ENCODE measurements at regions not wholly inside any gene's neighbourhood (a gene's known extent, or its start where the extent isn't known, plus 50 kb on each side); places are given as distances from the start of the nearest gene placed in this dataset.
"Not testable (repeated sequence)": the region's sequence is repeated elsewhere in the genome, so short reads cannot be mapped to it uniquely, and the experiment has no call there.

DNA sequence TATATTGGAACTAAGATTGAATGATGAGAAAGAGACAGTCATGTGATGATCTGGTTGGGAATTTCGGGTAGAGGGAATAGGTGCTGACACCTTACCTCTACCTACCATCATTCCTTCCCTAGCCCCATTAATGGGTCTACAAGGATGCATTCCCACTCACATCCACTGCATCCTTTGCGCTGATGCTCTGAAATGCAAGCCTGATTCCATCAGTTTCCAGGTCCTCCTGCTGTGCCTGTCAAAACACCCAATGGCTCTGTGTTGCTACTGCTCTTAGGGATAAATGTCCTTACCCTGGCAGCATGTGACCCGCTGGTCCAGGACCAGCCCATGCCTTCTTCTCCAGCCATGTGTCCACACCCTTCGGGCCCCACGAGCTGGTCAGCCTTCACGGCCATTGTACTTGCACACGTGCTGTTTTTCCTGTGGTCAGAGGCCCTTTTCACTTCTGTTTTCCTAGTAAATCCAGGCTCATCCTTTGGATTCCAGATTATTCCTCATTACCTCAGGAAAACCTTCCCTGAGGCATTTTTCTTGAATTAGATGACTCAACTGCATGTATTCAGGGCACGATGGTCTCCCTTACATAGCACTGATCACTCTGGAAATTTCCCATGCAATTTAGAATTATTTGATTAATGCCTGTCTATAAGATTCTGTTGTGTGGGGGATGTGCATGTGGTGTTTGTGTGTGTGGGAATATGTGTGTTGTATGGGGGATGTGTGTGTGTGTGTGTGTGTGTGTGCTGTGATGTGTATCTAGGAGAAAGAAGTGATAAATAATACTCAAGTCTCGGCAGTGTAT lies 185.0 kb downstream of the DIRAS2 start:
- no peak for DNase-seq

DNA sequence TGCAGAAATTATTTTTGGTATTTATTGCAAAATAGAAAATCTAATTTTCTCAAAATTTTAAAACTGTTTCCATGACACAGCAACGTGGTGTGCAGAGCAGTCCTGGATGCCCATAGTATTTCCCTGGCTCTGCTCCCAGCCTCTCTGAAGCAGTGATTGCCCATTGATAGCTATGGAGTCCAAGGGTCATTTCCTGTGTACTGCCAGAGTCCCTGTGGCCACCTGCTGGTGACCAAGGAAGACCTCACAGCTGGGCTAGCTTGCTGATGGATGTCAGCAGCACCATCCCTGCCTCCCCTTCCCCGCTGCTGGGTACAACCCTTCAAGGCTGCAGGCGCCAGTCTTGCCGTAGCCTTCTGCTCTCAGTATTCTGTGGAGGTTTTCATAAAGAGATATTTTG lies 184.1 kb downstream of the DIRAS2 start:
- DNase-seq: no peak

DNA sequence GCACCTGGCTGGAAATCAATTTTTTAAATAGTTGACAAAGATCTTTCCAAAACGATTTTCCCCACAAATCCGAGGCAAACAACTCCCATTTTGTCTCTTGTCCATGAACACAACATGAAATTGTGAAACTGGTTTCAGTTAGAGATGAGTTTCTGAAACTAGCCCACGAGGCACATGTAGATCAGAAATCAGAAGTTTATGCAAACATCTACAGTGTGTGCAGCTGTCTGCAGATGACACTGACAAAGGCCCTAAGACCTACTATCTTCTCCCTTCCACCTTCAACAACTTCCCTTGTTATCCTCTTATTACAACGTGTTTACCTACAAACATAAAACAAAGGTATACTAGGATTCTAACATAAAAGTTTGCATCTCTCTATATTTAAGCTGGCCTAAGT lies 183.3 kb downstream of the DIRAS2 start:
- DNase-seq: no peak

DNA sequence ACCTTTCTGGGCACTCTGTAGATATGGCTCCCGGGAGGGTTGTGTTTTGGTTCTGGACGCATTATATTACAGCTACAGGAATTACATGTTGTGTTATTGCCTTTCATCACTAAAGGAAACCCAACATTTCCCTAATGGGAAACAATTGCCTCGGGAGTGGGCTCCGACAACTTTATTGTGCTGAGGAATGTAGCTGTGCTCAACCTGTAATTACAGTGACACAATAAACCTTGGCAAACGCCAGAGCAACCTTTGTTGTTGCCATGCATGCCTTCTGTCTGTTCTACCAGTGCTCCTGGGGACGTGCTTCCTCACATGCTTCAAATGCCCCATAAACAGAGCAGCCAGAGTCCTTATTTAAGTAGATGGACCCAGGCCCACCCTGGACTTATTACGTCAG lies 182.4 kb downstream of the DIRAS2 start:
- no peak for DNase-seq

DNA sequence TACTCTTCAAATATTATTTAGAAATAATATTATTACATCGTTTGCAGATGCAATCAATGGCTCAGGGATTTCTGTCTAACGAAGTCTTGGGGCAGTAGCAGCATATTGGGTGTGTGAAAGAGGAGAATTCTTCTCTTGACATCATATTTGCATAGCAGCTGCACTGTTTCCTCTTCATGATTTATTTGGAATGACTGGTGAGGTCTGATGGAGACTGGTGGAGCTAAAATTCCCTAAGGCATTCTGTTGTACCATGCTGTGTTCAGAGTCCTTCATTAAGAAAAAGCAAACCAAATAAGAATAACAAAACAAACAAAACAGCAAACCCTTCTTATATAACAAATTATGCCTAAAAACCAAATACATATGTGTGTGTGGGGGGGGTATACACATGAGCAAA lies 177.6 kb downstream of the DIRAS2 start:
- no peak for DNase-seq

DNA sequence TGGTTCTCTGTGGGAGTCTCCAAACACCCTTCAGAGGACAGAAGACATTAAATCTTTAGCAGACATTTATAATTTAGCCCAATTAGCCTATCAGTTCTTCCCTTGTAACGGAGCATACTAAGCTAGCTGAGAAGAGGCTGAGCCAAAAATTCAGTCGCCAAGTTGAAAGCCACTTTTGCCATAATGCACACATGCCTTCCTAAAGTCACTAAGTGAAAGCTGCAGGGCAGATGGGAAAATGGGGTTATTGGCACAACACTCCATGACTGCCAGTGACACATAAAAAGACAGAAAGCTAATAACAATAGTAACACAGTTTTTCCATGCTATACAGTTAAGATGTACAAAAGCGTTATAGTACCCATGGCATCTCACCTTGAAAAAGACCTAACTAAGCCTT lies 176.2 kb downstream of the DIRAS2 start:
- DNase-seq: no peak

DNA sequence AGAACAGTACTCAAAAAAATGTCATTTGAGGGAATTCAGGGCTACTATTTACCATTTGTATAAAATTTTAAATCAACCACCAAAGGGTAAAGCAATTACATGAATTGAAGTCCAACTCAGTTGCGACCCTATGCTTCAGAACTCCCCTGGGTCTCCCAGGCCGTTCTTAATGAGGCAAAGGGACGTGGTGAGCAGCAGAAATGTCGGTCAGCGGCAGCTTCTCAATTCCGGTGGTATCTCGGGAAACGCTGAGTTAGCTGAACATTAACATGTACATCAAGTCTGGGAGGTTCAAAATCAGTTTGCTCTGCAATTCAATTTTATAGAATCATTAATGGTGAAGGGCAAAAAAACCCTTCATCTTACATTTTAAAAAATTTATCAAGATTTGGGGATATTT lies 173.2 kb downstream of the DIRAS2 start:
- DNase-seq: no peak

DNA sequence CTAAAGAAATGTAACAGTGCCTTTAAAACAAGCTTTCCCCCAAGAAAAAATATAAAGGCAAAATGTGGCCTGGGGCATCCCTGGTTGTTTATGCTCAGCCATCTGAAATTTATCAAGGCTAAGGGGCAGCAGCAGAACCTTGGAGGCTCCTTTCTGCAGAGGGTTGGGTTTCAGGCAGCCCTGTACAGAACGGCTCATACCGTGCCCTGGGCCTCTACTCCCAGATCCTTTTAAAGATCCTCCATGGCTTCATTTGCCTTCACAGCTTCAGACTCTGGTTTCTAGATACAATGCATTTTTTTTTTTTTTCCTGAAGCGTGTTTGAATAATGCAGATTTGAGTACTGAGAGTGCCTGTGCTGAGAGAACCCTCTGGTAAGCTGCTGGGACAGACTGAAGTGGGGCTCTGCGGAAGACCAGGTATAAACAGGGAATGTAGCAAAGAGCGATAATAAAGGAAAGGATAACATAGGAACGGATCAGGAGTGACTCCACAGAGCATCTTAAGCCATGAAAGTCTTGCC lies 172.7 kb downstream of the DIRAS2 start:
- no peak for DNase-seq

DNA sequence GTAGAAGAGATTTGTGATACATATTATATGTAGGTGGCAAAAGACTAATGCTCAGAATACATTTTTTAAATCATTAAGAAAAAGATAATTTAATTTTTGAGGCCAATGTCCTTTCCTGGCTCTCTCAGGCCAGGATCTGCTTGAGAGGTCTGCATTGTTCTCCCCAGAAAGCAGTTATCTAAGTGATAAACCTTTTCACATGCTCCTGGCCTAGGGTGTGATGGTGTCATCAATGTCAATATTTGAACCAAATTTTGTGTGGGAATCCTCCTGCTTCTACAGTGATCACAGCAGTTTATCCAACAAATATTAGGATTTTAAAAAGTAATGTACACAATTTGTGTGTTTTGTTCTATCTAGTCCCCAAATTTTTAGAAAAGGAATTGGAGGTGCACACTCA lies 166.6 kb downstream of the DIRAS2 start:
- no peak for DNase-seq

DNA sequence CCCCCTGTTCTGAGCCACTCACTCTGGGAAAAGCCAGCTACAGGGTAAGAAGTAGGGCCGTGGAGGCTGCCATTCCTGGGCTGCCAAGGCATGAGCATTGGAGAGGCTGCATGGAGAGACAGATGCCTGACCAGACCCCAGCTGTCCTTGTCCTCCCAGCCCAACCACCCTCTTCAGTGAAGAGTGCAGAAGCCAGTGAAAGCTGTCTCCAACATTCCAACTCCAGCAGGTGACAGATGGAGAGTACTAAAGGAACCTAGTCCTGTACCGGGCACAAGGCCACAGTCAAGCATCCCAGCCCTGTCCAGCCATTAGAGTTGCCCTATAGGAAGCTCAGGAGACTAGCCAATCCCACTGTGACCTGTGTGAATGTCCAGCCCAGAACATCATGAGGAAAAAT lies 165.1 kb downstream of the DIRAS2 start:
- DNase-seq: no peak

DNA sequence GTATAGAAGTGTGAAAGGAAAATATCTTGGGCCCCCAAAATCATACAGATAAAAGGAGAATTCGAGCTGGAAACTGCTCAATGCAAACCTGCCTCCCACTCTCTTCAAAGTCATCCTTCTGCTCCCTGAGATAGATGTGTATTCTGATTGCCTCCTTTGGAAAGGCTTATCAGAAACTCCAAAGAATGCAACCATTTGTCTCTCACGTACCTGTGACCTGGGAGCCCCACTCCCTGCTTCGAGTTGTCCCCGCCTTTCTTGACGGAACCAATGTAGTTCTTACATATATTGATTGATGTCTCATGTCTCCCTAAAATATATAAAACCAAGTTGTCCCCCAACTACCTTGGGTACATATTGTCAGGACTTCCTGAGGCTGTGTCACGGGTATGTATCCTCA lies 163.8 kb downstream of the DIRAS2 start:
- no peak for DNase-seq

DNA sequence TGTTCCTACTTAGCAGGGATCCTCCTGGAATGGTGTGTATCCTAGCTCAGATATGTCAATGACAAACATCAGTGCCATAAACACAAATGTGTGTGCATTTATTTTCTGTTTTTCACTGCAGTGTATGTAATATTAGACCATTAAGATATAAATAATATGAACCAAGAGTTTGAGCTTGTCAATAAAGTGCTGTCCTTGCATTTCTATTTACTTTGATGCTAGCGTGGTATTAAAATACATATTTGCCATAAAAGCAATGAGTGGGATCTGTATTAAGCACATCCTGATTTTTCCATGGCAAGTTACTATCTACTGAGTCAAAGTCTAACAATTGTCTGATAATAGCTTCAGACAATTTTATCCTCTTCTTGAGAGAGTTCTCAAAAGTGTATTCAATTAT lies 157.6 kb downstream of the DIRAS2 start:
- DNase-seq: no peak

DNA sequence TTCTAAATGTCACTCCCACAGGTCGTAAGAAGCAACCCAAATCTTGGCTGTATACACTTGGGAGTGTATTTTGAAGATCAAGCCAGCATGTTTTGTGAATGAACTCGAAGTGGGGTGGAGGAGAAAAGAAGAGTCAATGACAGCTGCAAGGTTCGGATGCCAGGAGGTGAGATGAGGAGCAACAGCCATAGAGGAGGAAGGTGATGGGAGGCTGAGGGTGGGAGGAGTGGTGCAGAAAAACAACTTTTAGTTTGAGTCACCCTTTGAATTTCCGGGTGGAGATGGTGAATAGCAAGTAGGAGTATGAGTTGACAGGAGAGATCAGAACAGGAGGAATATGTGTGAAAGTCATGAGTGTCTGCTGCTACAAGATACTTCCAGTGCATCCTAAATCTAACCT lies 153.6 kb downstream of the DIRAS2 start:
- no peak for DNase-seq

DNA sequence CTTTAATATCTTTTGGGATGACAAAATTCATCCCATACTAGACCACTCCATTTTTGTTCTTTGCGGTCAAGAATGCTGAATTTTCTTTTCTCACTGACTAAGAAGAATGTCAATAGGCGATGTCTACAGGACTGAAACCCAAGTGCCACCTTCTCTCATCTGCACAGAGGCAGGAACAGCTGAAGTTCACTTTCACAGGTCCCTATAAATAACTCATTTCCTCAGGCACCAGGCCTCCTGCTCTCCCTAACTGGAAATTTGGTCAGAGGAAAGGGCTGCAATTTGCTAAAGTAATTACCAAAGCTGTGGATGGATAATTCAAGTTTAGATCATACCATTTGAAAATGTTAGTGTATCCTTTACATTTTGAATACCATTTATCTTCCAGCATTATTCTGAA lies 142.9 kb downstream of the DIRAS2 start:
- no peak for DNase-seq

DNA sequence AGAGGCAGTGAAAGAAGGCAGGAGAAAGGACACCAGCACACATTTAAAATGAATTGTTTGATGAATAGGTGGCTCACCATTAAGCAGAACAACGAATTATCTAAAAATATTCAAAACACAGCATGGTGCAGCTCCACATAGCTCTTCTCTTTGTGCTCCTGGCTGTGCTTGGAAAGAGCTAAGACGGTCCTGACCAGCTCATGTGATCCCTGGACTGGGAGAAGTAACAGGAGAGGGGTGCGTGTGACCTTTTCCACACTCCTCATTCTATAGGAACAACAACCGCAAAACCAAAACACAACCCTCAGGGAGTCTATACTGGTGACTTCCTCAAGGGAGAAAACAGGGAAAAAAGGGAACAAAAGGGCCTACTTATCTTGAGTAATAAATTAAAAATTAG lies 140.5 kb downstream of the DIRAS2 start:
- no peak for DNase-seq

DNA sequence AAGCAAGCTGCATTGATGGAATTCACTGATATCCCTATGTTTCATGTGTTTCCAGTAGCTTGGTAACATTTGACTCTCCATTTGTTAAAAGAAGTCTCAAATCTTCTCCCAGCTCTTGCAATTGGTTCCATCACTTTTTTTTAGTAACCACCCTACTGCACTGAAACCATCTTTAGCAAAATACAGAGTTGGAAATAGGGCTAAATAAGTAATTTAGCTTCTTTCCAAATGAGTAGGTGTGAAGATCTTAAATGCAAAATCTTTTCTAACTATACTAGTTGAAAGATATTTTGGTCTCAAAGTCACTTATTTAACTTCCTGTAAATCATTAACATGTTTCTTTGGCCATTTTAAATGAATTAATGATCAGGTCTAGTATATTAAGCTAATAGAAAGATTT lies 138.1 kb downstream of the DIRAS2 start:
- no peak for DNase-seq

DNA sequence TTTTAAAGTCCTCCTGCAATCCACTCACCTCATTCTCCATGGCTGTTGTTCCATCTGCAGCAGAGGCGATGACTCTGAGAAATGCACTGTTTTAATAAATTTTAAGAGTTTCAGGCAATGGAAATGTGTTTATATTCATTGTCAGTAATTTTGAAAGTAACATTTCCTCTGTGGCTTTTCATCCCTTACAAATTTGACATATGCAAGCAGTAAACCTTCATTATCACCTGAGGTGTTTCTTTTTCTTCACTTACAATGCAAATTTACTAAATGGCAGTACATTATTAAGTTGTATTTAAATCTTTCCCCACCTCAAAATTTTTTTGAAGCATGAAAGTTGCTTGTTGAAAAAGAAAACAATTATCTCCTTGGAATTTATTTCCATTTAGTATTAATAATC lies 136.9 kb downstream of the DIRAS2 start:
- DNase-seq: no peak

DNA sequence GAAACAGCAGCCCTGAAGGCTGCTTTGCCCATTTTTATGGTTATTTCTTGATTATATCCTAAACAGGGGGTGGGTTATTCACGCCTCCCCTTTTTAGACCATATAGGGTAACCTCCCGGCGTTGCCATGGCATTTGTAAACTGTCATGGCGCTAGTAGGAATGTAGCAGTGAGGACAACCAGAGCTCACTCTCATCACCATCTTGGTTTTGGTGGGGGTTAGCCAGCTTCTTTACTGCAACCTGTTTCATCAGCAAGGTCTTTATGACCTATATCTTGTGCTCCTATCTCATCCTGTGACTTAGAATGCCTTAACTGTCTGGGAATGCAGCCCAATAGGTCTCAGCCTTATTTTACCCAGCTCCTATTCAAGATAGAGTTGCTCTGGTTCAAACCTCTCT lies 136.2 kb downstream of the DIRAS2 start:
- not testable (repeated sequence) for DNase-seq

DNA sequence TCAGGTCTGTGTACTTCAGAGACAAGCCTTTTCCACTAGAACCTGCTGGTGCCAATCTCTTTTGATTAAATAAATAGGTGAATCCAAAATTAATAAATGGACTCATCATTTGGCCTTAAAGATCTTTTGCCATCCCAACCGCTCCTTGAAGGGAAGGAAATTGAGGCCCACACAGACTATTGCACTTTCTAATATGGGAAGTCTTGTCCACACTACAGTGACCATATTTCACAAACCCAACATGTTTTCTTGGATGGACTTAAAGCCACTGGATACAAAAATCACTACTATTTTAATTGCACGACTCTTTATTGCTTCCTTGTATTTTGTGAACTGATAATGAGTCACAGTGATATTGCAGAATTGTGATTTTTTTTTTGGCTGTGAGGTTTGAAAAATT lies 135.0 kb downstream of the DIRAS2 start:
- DNase-seq: no peak

DNA sequence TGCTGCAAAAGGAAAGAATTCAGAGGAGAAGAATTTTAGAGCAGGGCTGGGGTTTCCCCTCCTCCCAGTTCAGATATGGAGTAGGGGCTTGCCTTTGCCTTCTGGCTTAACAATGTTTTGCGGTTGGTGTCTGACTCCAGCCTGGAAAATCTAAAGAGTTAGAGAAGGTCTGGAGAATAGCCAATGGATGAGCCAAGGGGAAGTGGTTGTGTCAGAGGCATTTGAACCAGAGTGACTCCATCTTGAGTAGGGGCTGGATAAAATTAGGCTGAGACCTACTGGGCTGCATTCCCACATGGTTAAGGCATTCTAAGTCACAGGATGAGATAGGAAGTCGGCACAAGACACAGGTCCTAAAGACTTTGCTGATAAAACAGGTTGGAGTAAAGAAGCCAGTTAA lies 133.7 kb downstream of the DIRAS2 start:
- no peak for DNase-seq

DNA sequence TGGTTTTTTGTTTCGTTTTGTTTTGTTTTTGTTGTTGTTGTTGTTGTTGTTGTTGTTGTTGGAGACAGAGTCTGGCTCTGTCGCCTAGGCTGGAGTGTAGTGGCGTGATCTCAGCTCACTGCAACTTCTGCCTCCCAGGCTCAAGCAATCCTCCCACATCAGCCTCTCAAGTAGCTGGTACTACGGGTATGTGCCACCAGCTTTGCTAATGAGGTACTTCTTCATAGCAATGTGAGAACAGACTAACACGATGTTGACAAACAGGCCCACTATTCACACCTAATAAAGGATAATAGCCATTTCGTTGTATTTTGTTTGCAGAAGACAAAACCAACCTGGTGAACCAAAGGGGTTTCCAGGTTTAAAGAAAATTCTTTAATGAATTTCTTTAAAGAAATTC lies 130.9 kb downstream of the DIRAS2 start:
- DNase-seq: no peak

DNA sequence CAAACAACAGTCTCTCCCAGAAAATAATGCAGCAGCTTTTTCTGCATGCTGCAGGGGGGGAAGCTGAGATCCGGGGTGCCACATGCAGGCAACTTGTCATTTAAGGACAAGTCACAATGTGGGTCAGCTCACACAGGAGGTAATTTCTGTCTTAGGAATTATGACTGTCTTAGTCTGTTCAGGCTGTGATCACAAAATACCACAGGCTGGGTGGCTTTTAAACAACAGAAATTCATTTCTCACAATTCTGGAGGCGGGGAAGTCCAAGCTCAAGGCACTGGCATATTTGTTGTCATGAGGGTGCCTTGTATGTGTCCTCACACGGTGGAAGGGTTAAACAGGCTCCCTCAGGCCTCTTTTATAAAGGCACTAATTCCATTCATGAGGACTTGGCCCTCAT lies 127.7 kb downstream of the DIRAS2 start:
- DNase-seq: no peak

DNA sequence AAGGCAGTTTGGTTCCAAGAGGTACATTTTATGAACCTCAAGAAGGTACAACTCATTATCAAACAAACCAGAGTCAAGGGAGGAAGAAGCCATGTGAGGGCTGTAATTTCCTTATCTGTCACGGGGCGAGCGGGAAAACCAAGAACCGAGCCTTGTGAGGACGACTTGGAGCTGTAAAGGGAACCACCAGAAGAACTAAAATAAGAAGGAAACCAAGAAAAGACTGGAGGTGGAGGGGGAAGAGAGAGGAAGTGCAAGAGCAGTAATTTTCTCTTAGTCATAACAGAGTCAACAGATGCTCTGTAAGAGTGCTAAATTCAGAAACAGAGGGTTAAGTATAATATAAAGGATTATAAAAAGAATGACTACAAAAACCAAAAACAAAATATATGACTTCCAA lies 127.1 kb downstream of the DIRAS2 start:
- DNase-seq: no peak

DNA sequence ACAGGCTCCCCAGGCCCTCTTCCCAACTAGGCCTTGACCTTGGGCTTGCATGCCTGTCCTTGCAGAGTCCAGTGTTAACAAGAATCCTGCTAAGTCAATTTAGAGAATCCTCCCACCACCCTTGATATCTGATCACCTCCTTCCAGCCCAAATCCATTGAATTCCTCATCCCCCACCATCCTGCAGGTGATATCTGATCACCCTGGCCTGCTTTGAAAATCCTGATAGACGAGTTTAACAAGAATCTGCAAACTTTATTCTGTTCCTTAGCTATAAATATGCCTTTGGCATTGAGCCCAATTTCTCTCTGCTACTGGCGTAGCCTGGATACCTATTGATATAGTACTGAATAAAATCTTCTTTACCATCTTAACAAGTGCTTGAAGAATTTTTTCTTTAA lies 125.5 kb downstream of the DIRAS2 start:
- DNase-seq: no peak

Measured in activated CD8-positive, alpha-beta memory T cell treated with anti-CD3 and anti-CD28 coated beads for 24 hours (primary cell).